ENCODE measurements at regions not wholly inside any gene's neighbourhood (a gene's known extent, or its start where the extent isn't known, plus 50 kb on each side); places are given as distances from the start of the nearest gene placed in this dataset.
"Not testable (repeated sequence)": the region's sequence is repeated elsewhere in the genome, so short reads cannot be mapped to it uniquely, and the experiment has no call there.

GRCh38 chr2:225756198-225756597 lies 356.7 kb downstream of the NYAP2 start:
- H3K4me2 ChIP-seq (ENCODE audit: low read length) = no peak overlapping the region
- no peak overlapping the region for H2AFZ ChIP-seq (ENCODE audit: low read length)
- no peaks in the 10 kb centered on the region for H3K79me2 ChIP-seq (ENCODE audit: insufficient read depth, low read length)
- H3K4me1 ChIP-seq (ENCODE audit: insufficient read depth, low read length, severe bottlenecking) = no peaks in the 10 kb centered on the region
- H4K20me1 ChIP-seq (ENCODE audit: insufficient read depth, low read length) = no peaks in the 10 kb centered on the region
- H3K36me3 ChIP-seq (ENCODE audit: insufficient read depth, low read length) = no peaks in the 10 kb centered on the region
- no peak for TF ChIP-seq EZH2 (IDR thresholded peaks at IDR 0.05; ENCODE audit: borderline replicate concordance, low read length)
- no peak for TF ChIP-seq CTCF (IDR thresholded peaks at IDR 0.05; ENCODE audit: low read length)
- no peaks in the 10 kb centered on the region for H3K9me2 ChIP-seq (ENCODE audit: low read depth, low read length)
- H3F3A ChIP-seq (ENCODE audit: insufficient read depth, low read length) = no peaks in the 10 kb centered on the region
- H3K27me3 ChIP-seq (ENCODE audit: insufficient read depth, low read length) = no peaks in the 10 kb centered on the region
- no peak overlapping the region for H3K4me3 ChIP-seq (ENCODE audit: low read depth, low read length, poor library complexity, severe bottlenecking)
- no peaks in the 10 kb centered on the region for H3K9me3 ChIP-seq (ENCODE audit: low read length)
- no peak overlapping the region for H3K27ac ChIP-seq (ENCODE audit: low read depth, low read length, poor library complexity, severe bottlenecking)
- H3K9ac ChIP-seq (ENCODE audit: low read length) = no peak overlapping the region

GRCh38 chr2:225748609-225749008 lies 349.1 kb downstream of the NYAP2 start:
- H3K9ac ChIP-seq (ENCODE audit: low read length) = no peak overlapping the region
- H3K4me3 ChIP-seq (ENCODE audit: low read depth, low read length, poor library complexity, severe bottlenecking) = no peak overlapping the region
- no peaks in the 10 kb centered on the region for H4K20me1 ChIP-seq (ENCODE audit: insufficient read depth, low read length)
- no peaks in the 10 kb centered on the region for H3K4me1 ChIP-seq (ENCODE audit: insufficient read depth, low read length, severe bottlenecking)
- no peaks in the 10 kb centered on the region for H3K9me2 ChIP-seq (ENCODE audit: low read depth, low read length)
- no peak overlapping the region for H2AFZ ChIP-seq (ENCODE audit: low read length)
- no peak for TF ChIP-seq CTCF (IDR thresholded peaks at IDR 0.05; ENCODE audit: low read length)
- TF ChIP-seq EZH2 (IDR thresholded peaks at IDR 0.05; ENCODE audit: borderline replicate concordance, low read length) = no peak
- no peak overlapping the region for H3K27ac ChIP-seq (ENCODE audit: low read depth, low read length, poor library complexity, severe bottlenecking)
- no peaks in the 10 kb centered on the region for H3K79me2 ChIP-seq (ENCODE audit: insufficient read depth, low read length)
- H3F3A ChIP-seq (ENCODE audit: insufficient read depth, low read length) = no peaks in the 10 kb centered on the region
- no peaks in the 10 kb centered on the region for H3K9me3 ChIP-seq (ENCODE audit: low read length)
- H3K4me2 ChIP-seq (ENCODE audit: low read length) = no peak overlapping the region
- no peaks in the 10 kb centered on the region for H3K36me3 ChIP-seq (ENCODE audit: insufficient read depth, low read length)
- H3K27me3 ChIP-seq (ENCODE audit: insufficient read depth, low read length) = no peaks in the 10 kb centered on the region

GRCh38 chr2:225743996-225744395 lies 344.5 kb downstream of the NYAP2 start:
- H3K4me1 ChIP-seq (ENCODE audit: insufficient read depth, low read length, severe bottlenecking); H3K36me3 ChIP-seq (ENCODE audit: insufficient read depth, low read length); H2AFZ ChIP-seq (ENCODE audit: low read length); H3K9me2 ChIP-seq (ENCODE audit: low read depth, low read length); H3K27me3 ChIP-seq (ENCODE audit: insufficient read depth, low read length); H3K27ac ChIP-seq (ENCODE audit: low read depth, low read length, poor library complexity, severe bottlenecking); H4K20me1 ChIP-seq (ENCODE audit: insufficient read depth, low read length); H3K9ac ChIP-seq (ENCODE audit: low read length); H3K4me2 ChIP-seq (ENCODE audit: low read length); H3K4me3 ChIP-seq (ENCODE audit: low read depth, low read length, poor library complexity, severe bottlenecking); H3K79me2 ChIP-seq (ENCODE audit: insufficient read depth, low read length); H3F3A ChIP-seq (ENCODE audit: insufficient read depth, low read length); H3K9me3 ChIP-seq (ENCODE audit: low read length): not testable (repeated sequence)

DNA sequence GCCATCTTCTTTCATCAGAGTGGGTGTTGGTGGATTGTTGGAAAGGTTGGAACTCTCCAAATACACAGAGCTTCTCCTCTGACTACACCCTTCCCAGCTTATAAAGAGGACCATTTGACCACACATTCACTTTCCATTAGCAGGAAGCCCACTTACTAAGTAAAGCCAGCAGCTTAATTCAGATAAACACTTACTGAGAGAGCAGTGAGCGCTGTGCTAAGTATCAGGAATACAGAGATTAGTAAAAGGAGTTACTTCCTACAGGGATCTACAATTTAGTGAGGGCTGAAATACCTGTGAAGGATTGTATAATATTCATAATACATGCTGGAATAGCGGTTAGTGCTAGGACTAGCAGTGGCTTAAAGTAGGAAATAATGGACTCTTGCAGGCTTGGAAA lies 343.0 kb downstream of the NYAP2 start:
- no peak overlapping the region for H2AFZ ChIP-seq (ENCODE audit: low read length)
- no peak overlapping the region for H3K27ac ChIP-seq (ENCODE audit: low read depth, low read length, poor library complexity, severe bottlenecking)
- TF ChIP-seq CTCF (IDR thresholded peaks at IDR 0.05; ENCODE audit: low read length) (no peak), EZH2 (IDR thresholded peaks at IDR 0.05; ENCODE audit: borderline replicate concordance, low read length) (no peak)
- no peaks in the 10 kb centered on the region for H3K36me3 ChIP-seq (ENCODE audit: insufficient read depth, low read length)
- no peaks in the 10 kb centered on the region for H3K4me1 ChIP-seq (ENCODE audit: insufficient read depth, low read length, severe bottlenecking)
- H4K20me1 ChIP-seq (ENCODE audit: insufficient read depth, low read length) = no peaks in the 10 kb centered on the region
- H3K4me2 ChIP-seq (ENCODE audit: low read length) = no peak overlapping the region
- H3K9ac ChIP-seq (ENCODE audit: low read length) = no peak overlapping the region
- H3K4me3 ChIP-seq (ENCODE audit: low read depth, low read length, poor library complexity, severe bottlenecking) = no peak overlapping the region
- H3K79me2 ChIP-seq (ENCODE audit: insufficient read depth, low read length) = no peaks in the 10 kb centered on the region
- H3K27me3 ChIP-seq (ENCODE audit: insufficient read depth, low read length) = no peaks in the 10 kb centered on the region
- H3K9me3 ChIP-seq (ENCODE audit: low read length) = no peaks in the 10 kb centered on the region
- no peaks in the 10 kb centered on the region for H3K9me2 ChIP-seq (ENCODE audit: low read depth, low read length)
- no peaks in the 10 kb centered on the region for H3F3A ChIP-seq (ENCODE audit: insufficient read depth, low read length)

Measured in OCI-LY1 (cell line).